ENCODE measurements at regions not wholly inside any gene's neighbourhood (a gene's known extent, or its start where the extent isn't known, plus 50 kb on each side); places are given as distances from the start of the nearest gene placed in this dataset.

DNA sequence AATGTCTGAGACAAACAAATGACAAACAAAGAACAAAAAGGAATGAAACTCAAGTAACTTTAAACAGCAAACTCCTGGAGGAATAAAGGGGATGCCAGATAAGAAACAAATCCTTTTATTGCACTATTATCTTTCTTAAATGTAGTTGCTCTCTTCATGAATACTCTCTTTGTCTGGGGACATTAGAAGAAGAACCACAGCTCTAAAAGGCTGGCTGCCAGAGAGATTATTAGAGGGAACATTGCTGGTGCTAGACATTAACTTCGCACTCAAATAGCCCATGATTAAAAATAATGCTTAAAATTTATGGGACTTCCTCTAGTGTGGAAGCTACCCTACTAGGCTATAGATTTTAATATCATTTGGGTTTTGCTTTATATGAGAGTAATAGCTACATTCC lies 1330.4 kb downstream of the XPNPEP1 start:
- H3K27me3 ChIP-seq (replicated peaks in 2 of 5; ENCODE audit: control insufficient read depth in 4 of 5, insufficient read depth in 5 of 5, low read length in 4 of 5), result peaks cover 0 to 2% (median 0%) of the 10 kb centered on the region in 5 experiments
- no peaks in the 10 kb centered on the region for H3K9me3 ChIP-seq (ENCODE audit: control extremely low read depth in 1 of 5, control insufficient read depth in 4 of 5, insufficient read depth in 2 of 5, low read depth in 1 of 5, low read length in 4 of 5)
- no peaks in the 10 kb centered on the region for H3K36me3 ChIP-seq (ENCODE audit: control insufficient read depth in 4 of 4, insufficient read depth in 4 of 4, low read length in 3 of 4)
- no CpG with 5 or more reads among the region's 1 CpG for WGBS (ENCODE audit: insufficient coverage)
- no peak for DNase-seq
- peaks cover 0 to 6% (median 0%) of the 10 kb centered on the region in 4 experiments for H3K4me1 ChIP-seq (ENCODE audit: control extremely low read depth in 1 of 4, control insufficient read depth in 4 of 4, insufficient read depth in 4 of 4, low read length in 3 of 4)
- CTCF ChIA-PET, result no interaction called here
- POLR2A ChIA-PET, result no interaction called here
- H3K4me3 ChIP-seq (ENCODE audit: control insufficient read depth in 1 of 7, extremely low read depth in 1 of 7, insufficient read depth in 4 of 7, low read depth in 2 of 7, low read length in 6 of 7), result no peak overlapping the region
- H3K27ac ChIP-seq (ENCODE audit: insufficient read depth in 1 of 2, low read depth in 1 of 2, low read length in 2 of 2, poor library complexity in 1 of 2, severe bottlenecking in 2 of 2), result no peak overlapping the region

DNA sequence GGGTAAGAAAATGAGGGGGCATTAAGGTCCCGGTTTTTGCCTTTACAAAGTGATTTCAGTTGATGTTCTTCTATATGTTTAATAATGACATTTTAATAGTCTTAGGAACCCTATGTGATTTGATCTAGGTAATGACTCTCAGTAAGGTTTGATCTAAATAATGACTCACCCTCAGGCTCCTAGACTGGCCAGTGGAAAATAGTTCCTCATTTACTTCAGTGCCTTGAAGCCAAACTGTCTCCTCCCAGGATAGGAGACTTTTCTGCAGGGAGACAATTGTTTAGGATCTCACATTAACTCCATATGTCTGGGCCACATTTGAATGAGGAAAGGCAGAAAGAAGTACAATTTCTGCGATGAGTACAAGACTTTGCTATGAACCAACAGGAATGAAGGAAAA lies 1331.9 kb downstream of the XPNPEP1 start:
- Histone ChIP-seq H3K27me3 (replicated peaks in 2 of 5; ENCODE audit: control insufficient read depth in 4 of 5, insufficient read depth in 5 of 5, low read length in 4 of 5) (peaks cover 0 to 2% (median 0%) of the 10 kb centered on the region in 5 experiments), H3K27ac (ENCODE audit: insufficient read depth in 1 of 2, low read depth in 1 of 2, low read length in 2 of 2, poor library complexity in 1 of 2, severe bottlenecking in 2 of 2) (no peak overlapping the region), H3K36me3 (ENCODE audit: control insufficient read depth in 4 of 4, insufficient read depth in 4 of 4, low read length in 3 of 4) (no peaks in the 10 kb centered on the region), H3K9me3 (ENCODE audit: control extremely low read depth in 1 of 5, control insufficient read depth in 4 of 5, insufficient read depth in 2 of 5, low read depth in 1 of 5, low read length in 4 of 5) (no peaks in the 10 kb centered on the region), H3K4me1 (ENCODE audit: control extremely low read depth in 1 of 4, control insufficient read depth in 4 of 4, insufficient read depth in 4 of 4, low read length in 3 of 4) (peaks cover 0 to 6% (median 0%) of the 10 kb centered on the region in 4 experiments), H3K4me3 (ENCODE audit: control insufficient read depth in 1 of 7, extremely low read depth in 1 of 7, insufficient read depth in 4 of 7, low read depth in 2 of 7, low read length in 6 of 7) (no peak overlapping the region)
- 100% methylated on average over 1 of the region's 2 CpGs for WGBS (ENCODE audit: insufficient coverage)
- DNase-seq, result no peak
- ChIA-PET CTCF (no interaction called here), POLR2A (no interaction called here)

DNA sequence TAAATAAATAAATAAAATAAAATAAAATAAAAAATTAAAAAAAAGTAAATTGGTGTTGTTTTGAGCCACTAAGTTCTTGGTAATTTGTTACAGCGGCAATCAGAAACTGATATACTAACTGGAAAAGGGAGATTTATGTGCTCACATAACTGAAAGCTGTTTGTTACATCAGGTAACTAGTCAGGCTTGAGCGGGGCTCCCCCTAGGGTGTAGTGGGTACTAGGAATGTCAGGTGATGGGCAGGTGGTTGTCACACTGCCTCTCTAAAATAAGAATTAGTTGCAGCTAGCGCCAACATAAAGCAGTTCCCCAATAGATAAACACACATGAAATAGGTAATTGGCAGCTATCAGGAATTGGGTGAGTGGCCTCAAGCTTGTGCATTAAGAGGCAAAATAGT lies 1336.9 kb downstream of the XPNPEP1 start:
- H3K27me3 ChIP-seq (replicated peaks in 2 of 5; ENCODE audit: control insufficient read depth in 4 of 5, insufficient read depth in 5 of 5, low read length in 4 of 5), result peaks cover 0 to 2% (median 0%) of the 10 kb centered on the region in 5 experiments
- H3K4me1 ChIP-seq (ENCODE audit: control extremely low read depth in 1 of 4, control insufficient read depth in 4 of 4, insufficient read depth in 4 of 4, low read length in 3 of 4), result no peaks in the 10 kb centered on the region
- no peak overlapping the region for H3K27ac ChIP-seq (ENCODE audit: insufficient read depth in 1 of 2, low read depth in 1 of 2, low read length in 2 of 2, poor library complexity in 1 of 2, severe bottlenecking in 2 of 2)
- ChIA-PET CTCF (no interaction called here), POLR2A (no interaction called here)
- no peak for DNase-seq
- WGBS (ENCODE audit: insufficient coverage), result 90% methylated on average over 1 of the region's 3 CpGs
- no peaks in the 10 kb centered on the region for H3K9me3 ChIP-seq (ENCODE audit: control extremely low read depth in 1 of 5, control insufficient read depth in 4 of 5, insufficient read depth in 2 of 5, low read depth in 1 of 5, low read length in 4 of 5)
- no peak overlapping the region for H3K4me3 ChIP-seq (ENCODE audit: control insufficient read depth in 1 of 7, extremely low read depth in 1 of 7, insufficient read depth in 4 of 7, low read depth in 2 of 7, low read length in 6 of 7)
- no peaks in the 10 kb centered on the region for H3K36me3 ChIP-seq (ENCODE audit: control insufficient read depth in 4 of 4, insufficient read depth in 4 of 4, low read length in 3 of 4)

DNA sequence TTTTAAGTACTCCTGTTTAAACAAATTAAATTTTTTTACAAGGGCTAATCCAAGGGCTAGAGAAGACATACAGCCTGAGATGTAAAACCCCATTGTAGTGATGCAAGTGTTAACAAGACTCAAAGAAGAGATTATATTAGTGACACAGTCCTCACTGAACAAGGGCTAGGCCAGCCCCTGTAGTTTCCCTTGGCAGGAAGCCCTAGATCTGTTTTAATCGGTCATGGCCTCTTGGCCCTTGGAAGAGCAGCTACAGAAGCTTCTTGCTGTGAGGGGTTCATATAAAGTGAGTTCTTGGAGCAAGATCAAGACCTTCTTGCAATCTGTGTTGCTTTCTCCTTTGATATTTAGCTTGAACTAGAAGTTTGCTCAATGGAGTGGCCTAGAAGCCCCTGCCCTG lies 1339.4 kb downstream of the XPNPEP1 start:
- Histone ChIP-seq H3K4me3 (ENCODE audit: control insufficient read depth in 1 of 7, extremely low read depth in 1 of 7, insufficient read depth in 4 of 7, low read depth in 2 of 7, low read length in 6 of 7) (no peak overlapping the region), H3K36me3 (ENCODE audit: control insufficient read depth in 4 of 4, insufficient read depth in 4 of 4, low read length in 3 of 4) (no peaks in the 10 kb centered on the region), H3K27ac (ENCODE audit: insufficient read depth in 1 of 2, low read depth in 1 of 2, low read length in 2 of 2, poor library complexity in 1 of 2, severe bottlenecking in 2 of 2) (no peak overlapping the region), H3K9me3 (ENCODE audit: control extremely low read depth in 1 of 5, control insufficient read depth in 4 of 5, insufficient read depth in 2 of 5, low read depth in 1 of 5, low read length in 4 of 5) (no peaks in the 10 kb centered on the region), H3K27me3 (replicated peaks in 2 of 5; ENCODE audit: control insufficient read depth in 4 of 5, insufficient read depth in 5 of 5, low read length in 4 of 5) (no peaks in the 10 kb centered on the region), H3K4me1 (ENCODE audit: control extremely low read depth in 1 of 4, control insufficient read depth in 4 of 4, insufficient read depth in 4 of 4, low read length in 3 of 4) (no peaks in the 10 kb centered on the region)
- no peak for DNase-seq
- POLR2A ChIA-PET, result no interaction called here
- WGBS (ENCODE audit: insufficient coverage), result 86% methylated on average over 1 of the region's 1 CpG
- CTCF ChIA-PET, result no interaction called here

DNA sequence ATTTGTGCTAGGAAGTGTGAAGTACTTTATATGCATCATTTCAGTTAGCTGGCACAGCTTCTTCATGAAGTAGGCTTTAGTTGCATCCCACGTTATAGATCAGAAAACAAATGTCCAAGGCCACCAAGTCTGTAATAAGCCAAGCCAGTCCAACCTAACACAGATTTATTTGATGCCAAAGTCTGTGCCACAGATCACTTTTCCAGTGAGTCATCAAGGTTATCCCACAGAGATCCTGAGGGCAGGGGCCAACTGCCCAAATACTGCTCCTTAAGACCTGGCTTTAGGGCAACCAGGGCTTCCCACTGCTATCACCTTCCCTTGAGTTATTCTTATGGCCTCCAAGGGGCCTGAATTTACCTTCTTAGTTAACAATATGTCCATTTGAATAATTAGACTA lies 1340.4 kb downstream of the XPNPEP1 start:
- H3K27me3 ChIP-seq (replicated peaks in 2 of 5; ENCODE audit: control insufficient read depth in 4 of 5, insufficient read depth in 5 of 5, low read length in 4 of 5), result no peaks in the 10 kb centered on the region
- no peak overlapping the region for H3K27ac ChIP-seq (ENCODE audit: insufficient read depth in 1 of 2, low read depth in 1 of 2, low read length in 2 of 2, poor library complexity in 1 of 2, severe bottlenecking in 2 of 2)
- 88% methylated on average over 1 of the region's 1 CpG for WGBS (ENCODE audit: insufficient coverage)
- ChIA-PET POLR2A (no interaction called here), CTCF (no interaction called here)
- H3K4me1 ChIP-seq (ENCODE audit: control extremely low read depth in 1 of 4, control insufficient read depth in 4 of 4, insufficient read depth in 4 of 4, low read length in 3 of 4), result no peaks in the 10 kb centered on the region
- no peak overlapping the region for H3K4me3 ChIP-seq (ENCODE audit: control insufficient read depth in 1 of 7, extremely low read depth in 1 of 7, insufficient read depth in 4 of 7, low read depth in 2 of 7, low read length in 6 of 7)
- H3K36me3 ChIP-seq (ENCODE audit: control insufficient read depth in 4 of 4, insufficient read depth in 4 of 4, low read length in 3 of 4), result no peaks in the 10 kb centered on the region
- DNase-seq, result no peak
- H3K9me3 ChIP-seq (ENCODE audit: control extremely low read depth in 1 of 5, control insufficient read depth in 4 of 5, insufficient read depth in 2 of 5, low read depth in 1 of 5, low read length in 4 of 5), result no peaks in the 10 kb centered on the region

DNA sequence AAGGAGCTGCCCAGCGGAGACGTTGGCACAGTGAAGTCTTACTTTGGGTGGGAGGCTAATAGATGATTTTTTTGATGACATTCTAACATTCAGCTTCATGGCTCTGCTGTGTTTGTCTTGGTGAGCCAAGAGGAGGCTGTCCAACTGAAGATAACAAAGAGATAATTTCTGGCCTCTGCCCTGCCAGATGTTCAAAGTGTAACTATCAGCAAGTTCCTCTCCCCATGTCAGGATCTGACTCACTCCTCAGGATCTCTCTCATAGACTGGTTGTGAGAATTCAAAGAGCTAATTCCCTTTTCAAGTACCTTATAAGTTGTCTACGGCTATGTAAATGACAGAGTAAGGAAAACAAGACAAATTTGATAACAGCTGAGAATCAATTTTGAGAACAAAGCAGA lies 1340.9 kb downstream of the XPNPEP1 start:
- peak in 1 of 3 donors; percentile 15 for DNase-seq
- no peaks in the 10 kb centered on the region for H3K36me3 ChIP-seq (ENCODE audit: control insufficient read depth in 4 of 4, insufficient read depth in 4 of 4, low read length in 3 of 4)
- no peak overlapping the region for H3K4me3 ChIP-seq (ENCODE audit: control insufficient read depth in 1 of 7, extremely low read depth in 1 of 7, insufficient read depth in 4 of 7, low read depth in 2 of 7, low read length in 6 of 7)
- ChIA-PET POLR2A (no interaction called here), CTCF (no interaction called here)
- no peaks in the 10 kb centered on the region for H3K27me3 ChIP-seq (replicated peaks in 2 of 5; ENCODE audit: control insufficient read depth in 4 of 5, insufficient read depth in 5 of 5, low read length in 4 of 5)
- H3K4me1 ChIP-seq (ENCODE audit: control extremely low read depth in 1 of 4, control insufficient read depth in 4 of 4, insufficient read depth in 4 of 4, low read length in 3 of 4), result no peaks in the 10 kb centered on the region
- H3K9me3 ChIP-seq (ENCODE audit: control extremely low read depth in 1 of 5, control insufficient read depth in 4 of 5, insufficient read depth in 2 of 5, low read depth in 1 of 5, low read length in 4 of 5), result no peaks in the 10 kb centered on the region
- no peak overlapping the region for H3K27ac ChIP-seq (ENCODE audit: insufficient read depth in 1 of 2, low read depth in 1 of 2, low read length in 2 of 2, poor library complexity in 1 of 2, severe bottlenecking in 2 of 2)
- 100% methylated on average over 3 of the region's 3 CpGs for WGBS (ENCODE audit: insufficient coverage)

DNA sequence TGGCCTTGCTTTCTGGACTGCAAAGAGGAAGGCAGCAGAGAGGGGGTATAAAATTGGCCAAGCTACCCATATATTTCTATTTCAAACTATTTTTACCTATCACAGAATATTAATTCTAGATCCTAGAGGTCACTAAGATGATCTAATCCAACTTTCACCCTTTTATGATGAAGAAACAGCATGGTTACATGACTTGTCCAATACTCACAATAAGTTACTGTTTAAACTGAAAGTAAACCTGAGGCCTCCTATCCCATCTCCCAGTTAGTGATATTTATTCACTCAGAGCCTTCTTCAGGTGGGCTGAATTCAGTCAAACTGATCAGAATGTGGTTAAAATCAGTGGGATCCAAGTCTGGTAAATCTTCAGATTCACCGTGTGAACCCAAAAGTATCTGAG lies 1345.1 kb downstream of the XPNPEP1 start:
- Histone ChIP-seq H3K4me3 (ENCODE audit: control insufficient read depth in 1 of 7, extremely low read depth in 1 of 7, insufficient read depth in 4 of 7, low read depth in 2 of 7, low read length in 6 of 7) (no peak overlapping the region), H3K27me3 (replicated peaks in 2 of 5; ENCODE audit: control insufficient read depth in 4 of 5, insufficient read depth in 5 of 5, low read length in 4 of 5) (no peaks in the 10 kb centered on the region), H3K9me3 (ENCODE audit: control extremely low read depth in 1 of 5, control insufficient read depth in 4 of 5, insufficient read depth in 2 of 5, low read depth in 1 of 5, low read length in 4 of 5) (no peaks in the 10 kb centered on the region), H3K36me3 (ENCODE audit: control insufficient read depth in 4 of 4, insufficient read depth in 4 of 4, low read length in 3 of 4) (no peaks in the 10 kb centered on the region), H3K4me1 (ENCODE audit: control extremely low read depth in 1 of 4, control insufficient read depth in 4 of 4, insufficient read depth in 4 of 4, low read length in 3 of 4) (no peaks in the 10 kb centered on the region), H3K27ac (ENCODE audit: insufficient read depth in 1 of 2, low read depth in 1 of 2, low read length in 2 of 2, poor library complexity in 1 of 2, severe bottlenecking in 2 of 2) (no peak overlapping the region)
- ChIA-PET POLR2A (no interaction called here), CTCF (no interaction called here)
- 86% methylated on average over 1 of the region's 1 CpG for WGBS (ENCODE audit: insufficient coverage)
- no peak for DNase-seq

All from common myeloid progenitor, CD34-positive (primary cell).